ENCODE measurements at regions not wholly inside any gene's neighbourhood (a gene's known extent, or its start where the extent isn't known, plus 50 kb on each side); places are given as distances from the start of the nearest gene placed in this dataset.

DNA sequence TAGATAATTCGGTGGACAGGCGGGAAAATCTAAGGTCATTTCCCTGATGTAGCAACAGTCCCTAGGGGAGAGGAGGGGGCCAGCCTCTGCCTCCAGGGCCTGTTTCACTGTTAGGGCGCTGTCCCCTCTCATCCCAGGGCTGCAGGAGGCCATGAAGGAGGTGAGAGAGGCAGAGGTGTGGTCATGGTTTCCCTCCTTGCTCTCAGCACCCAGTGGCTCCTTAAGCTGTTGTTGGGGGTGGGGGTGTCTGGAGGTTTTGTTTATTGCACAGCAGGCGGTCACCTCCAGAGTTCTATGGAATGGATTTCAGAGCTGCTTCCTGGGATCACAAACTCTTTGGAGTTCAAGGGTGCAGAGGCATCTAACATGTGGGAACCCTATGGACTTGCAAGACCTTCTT, 212.5 kb upstream of the RTL1 start:
- Histone ChIP-seq H3K9me3 (no peaks in the 10 kb centered on the region), H3K27me3 (no peaks in the 10 kb centered on the region), H3K36me3 (no peaks in the 10 kb centered on the region), H3K4me3 (no peak overlapping the region), H3K4me1 (no peaks in the 10 kb centered on the region), H3K27ac (no peak overlapping the region)
- TF ChIP-seq, protein P1, sequence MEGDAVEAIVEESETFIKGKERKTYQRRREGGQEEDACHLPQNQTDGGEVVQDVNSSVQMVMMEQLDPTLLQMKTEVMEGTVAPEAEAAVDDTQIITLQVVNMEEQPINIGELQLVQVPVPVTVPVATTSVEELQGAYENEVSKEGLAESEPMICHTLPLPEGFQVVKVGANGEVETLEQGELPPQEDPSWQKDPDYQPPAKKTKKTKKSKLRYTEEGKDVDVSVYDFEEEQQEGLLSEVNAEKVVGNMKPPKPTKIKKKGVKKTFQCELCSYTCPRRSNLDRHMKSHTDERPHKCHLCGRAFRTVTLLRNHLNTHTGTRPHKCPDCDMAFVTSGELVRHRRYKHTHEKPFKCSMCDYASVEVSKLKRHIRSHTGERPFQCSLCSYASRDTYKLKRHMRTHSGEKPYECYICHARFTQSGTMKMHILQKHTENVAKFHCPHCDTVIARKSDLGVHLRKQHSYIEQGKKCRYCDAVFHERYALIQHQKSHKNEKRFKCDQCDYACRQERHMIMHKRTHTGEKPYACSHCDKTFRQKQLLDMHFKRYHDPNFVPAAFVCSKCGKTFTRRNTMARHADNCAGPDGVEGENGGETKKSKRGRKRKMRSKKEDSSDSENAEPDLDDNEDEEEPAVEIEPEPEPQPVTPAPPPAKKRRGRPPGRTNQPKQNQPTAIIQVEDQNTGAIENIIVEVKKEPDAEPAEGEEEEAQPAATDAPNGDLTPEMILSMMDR (IDR thresholded peaks at IDR 0.05), result no peak
- intact Hi-C loops (cut with DNase I; ENCODE audit: low total_unique reads), result no loop called here
- DNase-seq, result peak in 1 of 2 donors; percentile 53

DNA sequence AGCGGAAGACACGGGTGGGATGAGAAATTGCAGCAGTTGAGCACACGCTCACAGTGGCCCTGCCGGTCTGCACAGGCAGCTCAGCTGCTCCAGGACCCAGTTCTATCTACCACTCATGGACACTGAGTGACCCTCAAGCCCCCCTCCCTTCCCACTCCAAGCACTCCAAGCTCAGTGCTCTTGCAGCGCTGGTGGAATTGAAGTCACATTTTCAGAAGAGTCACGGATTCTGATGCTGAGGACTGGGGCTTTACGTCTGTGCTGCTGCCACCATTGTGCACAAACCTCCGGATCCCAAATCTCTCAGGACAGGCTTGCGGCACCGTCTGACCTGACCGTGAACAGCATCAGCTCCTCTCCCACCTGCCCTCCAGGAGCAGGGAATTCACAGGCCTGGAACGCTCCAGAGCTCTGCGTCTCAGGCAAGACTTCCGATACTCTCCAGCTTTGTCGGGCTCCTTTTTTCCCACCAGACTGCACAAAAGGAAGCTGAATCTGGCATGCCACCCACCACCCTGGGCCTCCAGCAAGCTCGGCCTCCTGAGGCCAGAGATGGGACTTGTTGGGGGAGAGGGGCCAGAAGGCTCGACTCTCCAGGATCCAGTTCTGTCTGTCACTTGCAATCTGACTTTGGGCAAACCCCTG, 213.1 kb upstream of the RTL1 start:
- no peaks in the 10 kb centered on the region for H3K36me3 ChIP-seq
- H3K4me1 ChIP-seq, result no peaks in the 10 kb centered on the region
- intact Hi-C loops (cut with DNase I; ENCODE audit: low total_unique reads), result no loop called here
- no peaks in the 10 kb centered on the region for H3K9me3 ChIP-seq
- no peak overlapping the region for H3K27ac ChIP-seq
- TF ChIP-seq, protein P1 (IDR thresholded peaks at IDR 0.05), result no peak
- H3K27me3 ChIP-seq, result no peaks in the 10 kb centered on the region
- DNase-seq, result peak; percentile 5 to 42
- no peak overlapping the region for H3K4me3 ChIP-seq

DNA sequence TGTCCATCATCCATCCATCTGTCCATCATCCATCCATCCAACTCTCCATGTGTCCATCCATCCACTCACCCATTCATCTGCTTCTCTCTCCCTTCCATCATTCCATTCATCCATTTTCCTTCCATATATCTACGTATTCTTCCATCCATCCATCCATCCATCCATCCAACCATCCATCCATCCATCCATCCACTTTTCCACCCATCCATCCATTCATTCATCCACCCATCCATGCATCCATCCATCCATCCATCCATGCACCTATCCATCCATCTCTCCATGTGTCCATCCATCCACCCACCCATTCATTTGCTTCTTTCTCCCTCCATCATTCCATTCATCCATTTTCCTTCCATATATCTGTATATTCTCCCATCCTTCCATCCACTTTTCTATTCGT, 214.0 kb upstream of the RTL1 start:
- no peaks in the 10 kb centered on the region for H3K27me3 ChIP-seq
- DNase-seq, result no peak
- H3K9me3 ChIP-seq, result no peaks in the 10 kb centered on the region
- no peak overlapping the region for H3K27ac ChIP-seq
- H3K4me3 ChIP-seq, result no peak overlapping the region
- no peaks in the 10 kb centered on the region for H3K36me3 ChIP-seq
- TF ChIP-seq, protein P1 (IDR thresholded peaks at IDR 0.05), result no peak
- intact Hi-C loops (cut with DNase I; ENCODE audit: low total_unique reads), result no loop called here
- no peaks in the 10 kb centered on the region for H3K4me1 ChIP-seq

GRCh38 chr14:101118233-101118632, 214.7 kb upstream of the RTL1 start:
- Histone ChIP-seq H3K36me3 (no peaks in the 10 kb centered on the region), H3K27ac (no peak overlapping the region), H3K4me3 (no peak overlapping the region), H3K4me1 (no peaks in the 10 kb centered on the region), H3K27me3 (no peaks in the 10 kb centered on the region), H3K9me3 (no peaks in the 10 kb centered on the region)
- DNase-seq, result peak in 1 of 2 donors; percentile 9
- TF ChIP-seq, protein P1 (IDR thresholded peaks at IDR 0.05), result no peak
- intact Hi-C loops (cut with DNase I; ENCODE audit: low total_unique reads), result no loop called here

DNA sequence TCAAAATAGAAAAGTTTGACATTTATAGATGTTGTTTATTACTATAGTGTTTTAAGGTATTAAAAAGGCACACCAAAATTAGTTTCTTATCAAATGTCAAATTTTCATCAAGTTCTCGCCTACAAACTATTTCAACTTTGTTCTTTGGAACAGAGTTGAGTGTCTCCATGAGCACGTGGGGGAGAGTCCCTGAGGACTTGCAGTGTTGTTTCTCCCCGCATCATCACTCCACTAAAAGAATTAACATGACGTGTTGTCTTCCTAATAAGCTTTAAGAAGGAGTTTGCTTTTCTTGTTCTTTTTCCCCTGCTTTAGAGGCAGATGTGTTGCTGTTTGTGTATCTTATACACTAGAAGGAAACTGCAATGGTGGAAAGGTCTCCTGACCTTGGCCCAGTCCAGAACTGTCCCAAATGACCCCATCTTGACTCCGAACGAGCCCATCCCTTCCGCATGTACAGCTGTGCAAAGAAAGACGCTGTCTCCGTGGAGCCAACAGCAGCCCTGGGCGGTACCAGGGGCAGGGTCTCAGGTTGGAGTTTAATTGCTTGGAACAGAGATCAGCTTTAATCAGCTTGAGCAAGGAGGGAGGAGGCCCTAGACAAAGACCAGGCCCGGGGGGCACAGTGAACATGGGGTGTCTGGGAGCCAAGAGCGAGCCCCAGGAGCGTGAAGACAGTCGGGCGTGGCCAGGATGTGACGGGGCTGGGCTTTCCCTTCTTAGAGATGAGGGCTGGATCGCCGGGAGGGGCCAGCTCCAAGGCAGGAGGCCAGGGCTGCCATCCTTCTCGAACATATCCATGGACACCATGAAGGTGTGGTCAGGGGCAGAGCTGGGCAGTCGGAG, 215.4 kb upstream of the RTL1 start:
- TF ChIP-seq, protein P1 (IDR thresholded peaks at IDR 0.05), result no peak
- DNase-seq, result peak in 1 of 2 donors; percentile 10
- no peaks in the 10 kb centered on the region for H3K9me3 ChIP-seq
- H3K4me1 ChIP-seq, result no peaks in the 10 kb centered on the region
- intact Hi-C loops (cut with DNase I; ENCODE audit: low total_unique reads), result no loop called here
- no peaks in the 10 kb centered on the region for H3K27me3 ChIP-seq
- H3K4me3 ChIP-seq, result no peak overlapping the region
- no peak overlapping the region for H3K27ac ChIP-seq
- H3K36me3 ChIP-seq, result no peaks in the 10 kb centered on the region

Data from tibial artery (tissue), 4 donors.